ENCODE measurements at regions not wholly inside any gene's neighbourhood (a gene's known extent, or its start where the extent isn't known, plus 50 kb on each side); places are given as distances from the start of the nearest gene placed in this dataset.
"Not testable (repeated sequence)": the region's sequence is repeated elsewhere in the genome, so short reads cannot be mapped to it uniquely, and the experiment has no call there.

GRCh38 chr17:47066841-47067682 lies 88.0 kb upstream of the RPRML start:
- intact Hi-C loops (cut with micrococcal nuclease): no loop called here

GRCh38 chr17:47066095-47066494 lies 87.0 kb upstream of the RPRML start:
- no peak for TF ChIP-seq CTCF (IDR thresholded peaks at IDR 0.05; ENCODE audit: borderline replicate concordance)
- H3K27ac ChIP-seq (replicated peaks): no peak overlapping the region
- DNase-seq: no peak
- intact Hi-C loops (cut with micrococcal nuclease): no loop called here
- peak overlapping the region; percentile 82 for H3K4me3 ChIP-seq
- peaks cover 32% of the 10 kb centered on the region for H3K4me1 ChIP-seq
- H3K36me3 ChIP-seq: peaks cover 13% of the 10 kb centered on the region
- no peaks in the 10 kb centered on the region for H3K27me3 ChIP-seq (ENCODE audit: low read depth)
- H3K9me3 ChIP-seq (replicated peaks): peaks cover 6% of the 10 kb centered on the region

More at GRCh38 chr17:47066841-47067682, 88.0 kb upstream of the RPRML start:
- Histone ChIP-seq H3K27me3 (ENCODE audit: low read depth) (no peaks in the 10 kb centered on the region), H3K4me1 (peaks cover 35% of the 10 kb centered on the region), H3K27ac (replicated peaks) (peak overlapping the region; percentile 93), H3K9me3 (replicated peaks) (peaks cover 6% of the 10 kb centered on the region), H3K36me3 (peaks cover 13% of the 10 kb centered on the region), H3K4me3 (peak overlapping the region; percentile 82)
- TF ChIP-seq CTCF (IDR thresholded peaks at IDR 0.05; ENCODE audit: borderline replicate concordance): peak; percentile 39
- DNase-seq: peak; percentile 81

DNA sequence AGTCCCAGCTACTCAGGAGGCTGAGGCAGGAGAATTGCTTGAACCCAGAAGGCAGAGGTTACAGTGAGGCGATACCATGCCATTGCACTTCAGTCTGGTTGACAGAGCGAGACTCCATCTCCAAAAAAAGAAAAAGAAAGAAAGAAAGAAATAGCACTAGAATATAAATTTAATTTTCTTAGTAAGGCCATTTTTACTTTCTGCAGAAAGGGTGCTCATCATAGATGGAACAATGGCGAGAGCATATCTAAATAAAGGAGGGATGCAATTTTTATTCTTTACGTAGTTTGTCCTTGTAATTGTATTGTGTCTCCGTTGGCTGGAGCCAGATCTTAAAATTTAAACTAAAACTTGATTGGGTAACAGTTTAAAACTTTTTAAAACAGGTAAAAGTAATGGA lies 85.6 kb upstream of the RPRML start:
- DNase-seq: no peak

DNA sequence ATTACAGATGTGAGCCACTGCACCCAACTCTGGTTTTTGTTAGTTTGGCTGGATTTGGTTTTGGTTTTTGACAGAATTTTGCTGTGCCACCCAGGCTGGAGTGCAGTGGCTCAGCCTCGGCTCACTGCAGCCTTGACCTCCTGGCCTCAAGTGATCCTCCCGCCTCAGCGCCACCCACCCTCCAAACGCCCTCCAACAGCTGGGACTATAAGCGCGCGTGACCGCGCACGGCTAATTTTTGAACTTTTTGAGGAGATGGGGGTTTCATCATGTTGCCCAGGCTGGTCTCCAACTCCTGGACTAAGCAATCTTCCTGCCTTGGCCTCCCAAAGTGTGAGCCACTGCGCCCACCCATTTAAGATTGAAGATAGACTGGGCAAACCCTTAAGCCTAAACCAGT lies 84.4 kb upstream of the RPRML start:
- intact Hi-C loops (cut with micrococcal nuclease): no loop called here
- no peak for DNase-seq
- no peak overlapping the region for H3K4me3 ChIP-seq
- TF ChIP-seq CTCF (IDR thresholded peaks at IDR 0.05; ENCODE audit: borderline replicate concordance): no peak
- H3K27ac ChIP-seq (replicated peaks): no peak overlapping the region
- peaks cover 6% of the 10 kb centered on the region for H3K9me3 ChIP-seq (replicated peaks)
- H3K36me3 ChIP-seq: peaks cover 13% of the 10 kb centered on the region
- no peaks in the 10 kb centered on the region for H3K27me3 ChIP-seq (ENCODE audit: low read depth)
- peaks cover 29% of the 10 kb centered on the region for H3K4me1 ChIP-seq

More for the DNA sequence above, 85.6 kb upstream of the RPRML start:
- H3K27me3 ChIP-seq (ENCODE audit: low read depth): no peaks in the 10 kb centered on the region
- TF ChIP-seq CTCF (IDR thresholded peaks at IDR 0.05; ENCODE audit: borderline replicate concordance): no peak
- H3K36me3 ChIP-seq: peaks cover 13% of the 10 kb centered on the region
- intact Hi-C loops (cut with micrococcal nuclease): no loop called here
- peaks cover 6% of the 10 kb centered on the region for H3K9me3 ChIP-seq (replicated peaks)
- H3K4me3 ChIP-seq: no peak overlapping the region
- peaks cover 27% of the 10 kb centered on the region for H3K4me1 ChIP-seq
- no peak overlapping the region for H3K27ac ChIP-seq (replicated peaks)

- intact Hi-C loops (cut with micrococcal nuclease); H3K9me3 ChIP-seq (replicated peaks); H3K27me3 ChIP-seq (ENCODE audit: low read depth); DNase-seq; H3K4me3 ChIP-seq: not testable (repeated sequence)
- peaks cover 13% of the 10 kb centered on the region for H3K36me3 ChIP-seq
- H3K27ac ChIP-seq (replicated peaks): peak overlapping the region; percentile 7
- H3K4me1 ChIP-seq: peaks cover 34% of the 10 kb centered on the region
These were observed 83.8 kb upstream of the RPRML start for GRCh38 chr17:47062851-47063250.

- peak; percentile 52 for DNase-seq
- Histone ChIP-seq H3K27ac (replicated peaks) (peak overlapping the region; percentile 30), H3K36me3 (peaks cover 29% of the 10 kb centered on the region), H3K4me1 (peaks cover 18% of the 10 kb centered on the region)
- H3K9me3 ChIP-seq (replicated peaks); intact Hi-C loops (cut with micrococcal nuclease); H3K27me3 ChIP-seq (ENCODE audit: low read depth); H3K4me3 ChIP-seq: not testable (repeated sequence)
These were observed 81.0 kb upstream of the RPRML start for GRCh38 chr17:47060005-47060404.

Measured in left ventricle myocardium inferior (tissue), 1 donor.